ENCODE measurements at regions not wholly inside any gene's neighbourhood (a gene's known extent, or its start where the extent isn't known, plus 50 kb on each side); places are given as distances from the start of the nearest gene placed in this dataset.

GRCh38 chr6:44658571-44658970, 271.1 kb downstream of the CDC5L start:
- Histone ChIP-seq H3K36me3 (ENCODE audit: control insufficient read depth, insufficient read depth, low read length) (no peaks in the 10 kb centered on the region), H3K27me3 (replicated peaks; ENCODE audit: control insufficient read depth, insufficient read depth, low read length) (no peaks in the 10 kb centered on the region; the same call in 1 of the 2 replicates), H3K4me3 (replicated peaks; ENCODE audit: low read depth, low read length) (no peak overlapping the region)
- DNase-seq (ENCODE audit: extremely low read depth, insufficient read length): no peak
- TF ChIP-seq CTCF (IDR thresholded peaks at IDR 0.05; ENCODE audit: insufficient read depth, low read length, poor library complexity, severe bottlenecking): no peak

DNA sequence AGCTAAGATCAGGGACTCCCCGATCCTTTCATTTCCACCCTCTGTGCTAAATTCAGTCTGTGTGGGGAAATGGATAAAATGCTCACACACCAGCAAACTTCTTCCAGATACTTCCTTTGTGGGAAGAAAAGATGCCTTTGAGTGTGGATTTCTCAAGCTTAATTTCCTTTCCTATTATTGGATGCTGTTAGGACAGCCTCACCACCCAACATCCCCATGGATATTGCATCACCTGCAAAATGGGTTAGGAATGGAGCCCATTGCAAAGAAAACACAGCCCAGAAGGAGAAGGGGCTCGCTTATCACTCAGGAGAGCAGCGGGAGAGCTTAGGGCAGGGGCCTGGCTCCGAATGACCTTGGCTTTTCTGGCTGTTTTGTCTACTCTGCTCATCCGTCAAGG, 272.2 kb downstream of the CDC5L start:
- no peak for TF ChIP-seq CTCF (IDR thresholded peaks at IDR 0.05; ENCODE audit: insufficient read depth, low read length, poor library complexity, severe bottlenecking)
- no peak for DNase-seq (ENCODE audit: extremely low read depth, insufficient read length)
- no peak overlapping the region for H3K4me3 ChIP-seq (replicated peaks; ENCODE audit: low read depth, low read length)
- no peaks in the 10 kb centered on the region for H3K36me3 ChIP-seq (ENCODE audit: control insufficient read depth, insufficient read depth, low read length)
- H3K27me3 ChIP-seq (replicated peaks; ENCODE audit: control insufficient read depth, insufficient read depth, low read length): no peaks in the 10 kb centered on the region

DNA sequence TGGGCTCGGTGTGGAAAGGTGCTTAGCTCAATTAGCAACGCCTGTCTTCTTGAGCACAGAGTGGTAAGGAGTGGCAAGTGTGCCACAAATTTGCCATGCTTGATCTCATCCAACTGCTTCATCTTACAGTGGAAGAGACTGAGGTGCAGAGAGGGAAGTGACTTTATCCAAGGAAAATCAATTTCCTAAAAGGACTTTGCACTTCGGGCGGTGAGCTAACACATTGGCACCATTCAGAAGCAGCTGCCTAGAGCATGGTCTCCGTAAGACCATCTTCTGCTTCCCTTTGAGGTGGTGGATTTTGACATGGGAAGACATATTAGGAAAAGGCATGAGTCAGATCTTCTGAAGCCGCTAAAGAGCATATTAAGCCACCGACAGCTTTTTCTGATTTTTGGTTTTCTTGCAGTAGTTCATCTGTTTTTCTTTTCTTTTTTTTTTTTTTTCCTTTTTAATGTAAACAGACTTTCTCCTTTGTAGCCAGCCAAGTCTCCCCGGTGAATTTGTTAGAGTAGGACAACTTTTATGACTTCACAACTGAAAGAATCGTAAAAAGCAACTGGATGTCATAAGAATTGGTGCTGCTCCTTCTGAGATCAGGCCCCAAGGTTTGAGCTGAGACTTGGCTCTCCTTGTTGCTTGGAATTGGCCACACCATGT, 273.2 kb downstream of the CDC5L start:
- DNase-seq (ENCODE audit: extremely low read depth, insufficient read length): no peak

DNA sequence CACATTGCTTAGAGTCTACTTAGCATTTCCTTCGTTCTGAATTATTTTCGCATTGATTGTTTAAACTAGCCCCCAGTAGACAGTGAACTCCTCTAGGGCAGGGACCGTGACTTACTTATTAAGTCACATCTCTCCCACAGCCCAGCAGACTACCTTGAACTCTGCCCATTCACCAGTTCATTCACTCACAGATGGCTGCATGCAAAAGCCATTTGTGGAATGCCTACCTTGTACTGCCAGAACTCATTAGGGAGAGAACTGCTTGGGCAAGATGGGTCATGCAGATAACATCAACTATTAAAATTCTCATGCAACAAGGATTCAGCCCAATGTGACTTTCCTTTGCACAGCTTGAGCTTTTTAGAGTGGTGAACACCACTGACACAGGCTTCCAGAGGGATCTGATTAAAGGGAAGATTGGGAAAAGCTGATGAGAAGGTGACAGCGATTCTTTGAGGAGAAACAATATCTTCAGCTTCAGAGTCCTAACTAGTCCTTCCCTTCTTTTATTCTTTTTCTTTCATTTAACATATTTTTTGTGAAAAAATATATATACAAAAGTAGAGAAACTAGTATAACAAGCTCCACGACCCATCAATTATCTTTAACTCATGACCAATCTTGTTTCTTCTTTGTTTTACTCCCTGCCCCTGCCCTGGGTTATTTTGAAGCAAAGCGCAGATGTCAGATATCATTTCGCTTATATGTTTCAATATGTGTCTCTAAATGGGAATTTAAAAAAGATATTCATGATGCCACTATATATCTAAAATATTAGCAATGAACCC, 273.9 kb downstream of the CDC5L start:
- TF ChIP-seq CTCF (IDR thresholded peaks at IDR 0.05; ENCODE audit: insufficient read depth, low read length, poor library complexity, severe bottlenecking): no peak
- H3K27me3 ChIP-seq (replicated peaks; ENCODE audit: control insufficient read depth, insufficient read depth, low read length): no peaks in the 10 kb centered on the region; the same call in 1 of the 2 replicates
- DNase-seq (ENCODE audit: extremely low read depth, insufficient read length): no peak

More for the DNA sequence above, 273.2 kb downstream of the CDC5L start:
- no peak for TF ChIP-seq CTCF (IDR thresholded peaks at IDR 0.05; ENCODE audit: insufficient read depth, low read length, poor library complexity, severe bottlenecking)
- Histone ChIP-seq H3K4me3 (replicated peaks; ENCODE audit: low read depth, low read length) (no peak overlapping the region), H3K36me3 (ENCODE audit: control insufficient read depth, insufficient read depth, low read length) (no peaks in the 10 kb centered on the region), H3K27me3 (replicated peaks; ENCODE audit: control insufficient read depth, insufficient read depth, low read length) (no peaks in the 10 kb centered on the region)

DNA sequence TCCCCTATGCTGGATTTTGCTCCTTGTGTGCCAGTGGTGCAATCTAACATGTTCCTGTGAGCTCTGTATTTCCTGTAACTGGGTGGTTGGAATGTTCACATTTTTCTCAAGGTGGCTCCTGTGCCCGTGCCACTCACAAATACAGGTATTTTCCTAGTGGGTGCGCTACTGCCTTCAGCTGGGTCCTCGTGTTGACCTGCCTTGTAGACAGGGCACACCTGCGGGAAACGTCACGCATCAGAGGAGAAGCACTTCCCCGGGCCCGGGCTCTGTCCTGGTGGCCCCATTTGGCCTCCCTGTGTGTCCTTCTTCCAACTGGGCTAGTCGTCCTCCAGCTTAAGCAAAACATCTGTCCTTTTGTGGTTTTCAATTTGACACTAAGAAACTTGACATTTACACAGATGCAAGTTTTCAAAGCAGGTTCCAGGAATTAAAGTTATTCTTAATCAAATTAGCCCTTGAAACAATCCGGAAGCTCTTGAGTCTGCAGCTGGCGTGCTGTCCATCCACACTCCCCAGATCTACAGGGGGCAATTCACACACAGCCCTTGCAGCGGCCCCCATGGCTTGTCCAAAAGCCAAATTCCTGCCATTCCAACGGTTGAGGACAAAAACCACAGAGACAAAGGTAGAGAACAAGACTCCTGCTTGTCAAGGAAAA, 275.1 kb downstream of the CDC5L start:
- no peak overlapping the region for H3K4me3 ChIP-seq (replicated peaks; ENCODE audit: low read depth, low read length)
- no peak for DNase-seq (ENCODE audit: extremely low read depth, insufficient read length)
- no peaks in the 10 kb centered on the region; the same call in 1 of the 2 replicates for H3K27me3 ChIP-seq (replicated peaks; ENCODE audit: control insufficient read depth, insufficient read depth, low read length)
- no peak for TF ChIP-seq CTCF (IDR thresholded peaks at IDR 0.05; ENCODE audit: insufficient read depth, low read length, poor library complexity, severe bottlenecking)
- no peaks in the 10 kb centered on the region for H3K36me3 ChIP-seq (ENCODE audit: control insufficient read depth, insufficient read depth, low read length)

More for the DNA sequence above, 273.9 kb downstream of the CDC5L start:
- Histone ChIP-seq H3K36me3 (ENCODE audit: control insufficient read depth, insufficient read depth, low read length) (no peaks in the 10 kb centered on the region), H3K4me3 (replicated peaks; ENCODE audit: low read depth, low read length) (no peak overlapping the region)
